Muscle layer of colon (tissue), 2 donors: ENCODE measurements at regions not wholly inside any gene's neighbourhood (a gene's known extent, or its start where the extent isn't known, plus 50 kb on each side); places are given as distances from the start of the nearest gene placed in this dataset.
A peak's percentile ranks its signal among the peaks of the same experiment; 100 is the strongest.

Experiments
- H3K27ac ChIP-seq: one replicate; pipeline ENCODE4 v1.7.0; 2013; ENCODE audit warnings: low read depth, mild to moderate bottlenecking, low read length, moderate library complexity
- H3K27me3 ChIP-seq, 2 donors: one replicate each; pipeline ENCODE4 v1.7.0; 2013; ENCODE audit warnings: low read length in 2 of 2, mild to moderate bottlenecking in 2 of 2; ENCODE audit not compliant: insufficient read depth in 2 of 2, control insufficient read depth in 1 of 2
- H3K36me3 ChIP-seq: one replicate; pipeline ENCODE4 v1.7.0; 2013; ENCODE audit warnings: mild to moderate bottlenecking, low read length; ENCODE audit not compliant: insufficient read depth
- H3K4me1 ChIP-seq: one replicate; pipeline ENCODE4 v1.7.0; 2013; ENCODE audit warnings: mild to moderate bottlenecking, low read length; ENCODE audit not compliant: insufficient read depth
- H3K4me3 ChIP-seq, 2 donors: one replicate each; pipeline ENCODE4 v1.7.0; 2013; ENCODE audit warnings: low read length in 2 of 2, low read depth in 1 of 2, mild to moderate bottlenecking in 1 of 2, moderate library complexity in 1 of 2
- H3K9ac ChIP-seq: one replicate; pipeline ENCODE4 v1.7.0; 2013; ENCODE audit warnings: low read length
- H3K9me3 ChIP-seq: one replicate; pipeline ENCODE4 v1.7.0; 2013; ENCODE audit warnings: mild to moderate bottlenecking, low read length
- donor health status: abdominal sarcoma.
- donor health status: Adenocarcinoma of cecum.

DNA sequence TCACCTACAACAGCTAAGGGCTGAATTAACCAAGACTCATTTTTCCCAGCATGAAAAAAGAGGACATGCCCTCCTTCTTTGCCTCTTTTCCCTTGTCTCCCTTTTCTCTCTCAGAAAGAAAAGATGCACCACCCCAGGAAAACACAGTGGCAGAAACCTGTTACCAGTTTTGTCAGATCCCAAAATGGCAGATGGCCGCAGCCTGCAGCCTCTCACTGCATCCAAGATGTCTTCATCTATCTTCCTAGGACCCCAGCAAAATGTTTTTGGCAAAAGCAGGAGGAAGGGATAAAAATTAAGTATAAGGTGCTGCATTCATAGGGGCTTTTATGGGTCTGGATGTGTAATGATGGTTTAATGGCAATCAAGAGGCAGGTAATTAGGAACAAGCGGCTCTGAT, 266.6 kb upstream of the NPVF start:
- Histone ChIP-seq H3K27ac (no peak overlapping the region), H3K4me1 (peaks cover 11% of the 10 kb centered on the region), H3K36me3 (no peaks in the 10 kb centered on the region), H3K4me3 (no peak overlapping the region), H3K9me3 (no peaks in the 10 kb centered on the region), H3K9ac (no peak overlapping the region), H3K27me3 (no peaks in the 10 kb centered on the region)

GRCh38 chr7:25495342-25496250, 267.3 kb upstream of the NPVF start:
- peak overlapping the region; percentile 19 for H3K27ac ChIP-seq
- no peak overlapping the region for H3K9ac ChIP-seq
- no peaks in the 10 kb centered on the region for H3K36me3 ChIP-seq
- no peak overlapping the region for H3K4me3 ChIP-seq
- H3K27me3 ChIP-seq = no peaks in the 10 kb centered on the region
- H3K9me3 ChIP-seq = no peaks in the 10 kb centered on the region
- H3K4me1 ChIP-seq = peaks cover 11% of the 10 kb centered on the region

GRCh38 chr7:25496476-25497368, 268.4 kb upstream of the NPVF start:
- H3K27ac ChIP-seq = no peak overlapping the region
- H3K9me3 ChIP-seq = no peaks in the 10 kb centered on the region
- no peak overlapping the region for H3K9ac ChIP-seq
- no peaks in the 10 kb centered on the region for H3K36me3 ChIP-seq
- H3K4me3 ChIP-seq = no peak overlapping the region
- H3K27me3 ChIP-seq = no peaks in the 10 kb centered on the region
- H3K4me1 ChIP-seq = peaks cover 11% of the 10 kb centered on the region

DNA sequence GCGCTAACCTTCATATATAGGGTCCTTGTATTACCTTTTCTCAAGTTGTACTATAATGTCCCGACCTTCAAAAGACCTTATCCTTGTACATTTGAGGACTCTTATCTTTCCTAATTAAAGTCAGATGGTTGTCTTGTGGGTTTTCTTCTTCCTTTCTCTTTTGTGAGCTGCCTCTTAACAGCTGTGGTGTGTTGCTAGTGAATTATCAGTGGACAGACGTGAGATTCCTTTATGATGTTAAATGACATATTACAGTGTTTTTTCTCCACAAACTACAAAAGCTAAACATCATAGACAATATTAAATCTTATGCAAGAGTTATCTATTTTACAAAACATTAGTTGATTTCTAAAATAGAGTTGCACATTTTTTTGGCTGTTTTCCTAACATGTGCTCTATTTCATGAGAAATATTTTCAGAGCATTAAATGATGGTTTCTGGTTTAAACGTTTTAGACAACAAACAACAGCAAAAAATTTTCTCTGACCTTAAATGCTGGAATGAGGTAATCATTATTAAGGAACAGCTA, 272.2 kb upstream of the NPVF start:
- H3K9me3 ChIP-seq = no peaks in the 10 kb centered on the region
- no peaks in the 10 kb centered on the region for H3K27me3 ChIP-seq
- peaks cover 4% of the 10 kb centered on the region for H3K4me1 ChIP-seq
- no peaks in the 10 kb centered on the region for H3K36me3 ChIP-seq
- no peak overlapping the region for H3K9ac ChIP-seq
- H3K4me3 ChIP-seq = no peak overlapping the region
- H3K27ac ChIP-seq = no peak overlapping the region

DNA sequence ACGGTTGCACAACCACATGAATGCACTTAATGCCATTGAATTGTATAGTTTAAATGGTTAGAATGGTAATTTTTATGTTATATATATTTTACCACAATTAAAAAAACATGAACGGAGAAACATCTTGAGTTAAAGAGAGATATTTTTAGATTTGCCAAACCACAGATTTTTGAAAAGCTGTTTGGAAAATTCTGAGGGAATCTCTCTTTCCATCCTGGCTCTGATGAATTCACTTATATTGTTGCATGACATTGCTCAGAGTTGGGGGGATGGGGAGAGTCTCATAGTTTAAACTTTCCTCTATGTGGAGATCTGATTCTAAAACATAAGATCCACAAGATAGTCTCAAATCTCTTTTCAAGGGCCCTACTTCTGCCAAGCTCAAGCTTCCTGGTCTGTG, 275.0 kb upstream of the NPVF start:
- H3K4me3 ChIP-seq = no peak overlapping the region
- no peak overlapping the region for H3K27ac ChIP-seq
- H3K9ac ChIP-seq = no peak overlapping the region
- no peaks in the 10 kb centered on the region for H3K36me3 ChIP-seq
- no peaks in the 10 kb centered on the region for H3K4me1 ChIP-seq
- H3K9me3 ChIP-seq = no peaks in the 10 kb centered on the region
- no peaks in the 10 kb centered on the region for H3K27me3 ChIP-seq

GRCh38 chr7:25512061-25512687, 283.9 kb upstream of the NPVF start:
- H3K36me3 ChIP-seq = no peaks in the 10 kb centered on the region
- H3K4me3 ChIP-seq = no peak overlapping the region
- no peaks in the 10 kb centered on the region for H3K9me3 ChIP-seq
- no peaks in the 10 kb centered on the region for H3K4me1 ChIP-seq
- no peak overlapping the region for H3K27ac ChIP-seq
- H3K27me3 ChIP-seq = no peaks in the 10 kb centered on the region
- H3K9ac ChIP-seq = no peak overlapping the region

GRCh38 chr7:25515633-25516275, 287.5 kb upstream of the NPVF start:
- no peaks in the 10 kb centered on the region for H3K4me1 ChIP-seq
- H3K9ac ChIP-seq = no peak overlapping the region
- H3K9me3 ChIP-seq = no peaks in the 10 kb centered on the region
- no peaks in the 10 kb centered on the region for H3K27me3 ChIP-seq
- H3K36me3 ChIP-seq = no peaks in the 10 kb centered on the region
- H3K4me3 ChIP-seq = no peak overlapping the region
- no peak overlapping the region for H3K27ac ChIP-seq

GRCh38 chr7:25517906-25518305, 289.6 kb upstream of the NPVF start:
- H3K36me3 ChIP-seq = no peaks in the 10 kb centered on the region

GRCh38 chr7:25520017-25520416, 291.7 kb upstream of the NPVF start:
- Histone ChIP-seq H3K9ac (no peak overlapping the region), H3K27me3 (no peaks in the 10 kb centered on the region), H3K27ac (no peak overlapping the region), H3K36me3 (no peaks in the 10 kb centered on the region), H3K4me1 (no peaks in the 10 kb centered on the region), H3K4me3 (no peak overlapping the region), H3K9me3 (no peaks in the 10 kb centered on the region)

More at GRCh38 chr7:25517906-25518305, 289.6 kb upstream of the NPVF start:
- H3K4me1 ChIP-seq = no peaks in the 10 kb centered on the region
- no peak overlapping the region for H3K4me3 ChIP-seq
- H3K27ac ChIP-seq = no peak overlapping the region
- H3K27me3 ChIP-seq = no peaks in the 10 kb centered on the region
- no peaks in the 10 kb centered on the region for H3K9me3 ChIP-seq
- H3K9ac ChIP-seq = no peak overlapping the region

- no peak overlapping the region for H3K9ac ChIP-seq
- H3K4me1 ChIP-seq = no peaks in the 10 kb centered on the region
- no peaks in the 10 kb centered on the region for H3K9me3 ChIP-seq
- H3K36me3 ChIP-seq = no peaks in the 10 kb centered on the region
- H3K27ac ChIP-seq = no peak overlapping the region
- H3K27me3 ChIP-seq = no peaks in the 10 kb centered on the region
- H3K4me3 ChIP-seq = no peak overlapping the region
Observed at GRCh38 chr7:25520516-25520915, 292.2 kb upstream of the NPVF start.

- H3K4me1 ChIP-seq = no peaks in the 10 kb centered on the region
- no peak overlapping the region for H3K4me3 ChIP-seq
- no peak overlapping the region for H3K9ac ChIP-seq
- no peaks in the 10 kb centered on the region for H3K36me3 ChIP-seq
- no peaks in the 10 kb centered on the region for H3K27me3 ChIP-seq
- no peak overlapping the region for H3K27ac ChIP-seq
- no peaks in the 10 kb centered on the region for H3K9me3 ChIP-seq
Observed at GRCh38 chr7:25521236-25521635, 292.9 kb upstream of the NPVF start.
